ENCODE measurements at regions not wholly inside any gene's neighbourhood (a gene's known extent, or its start where the extent isn't known, plus 50 kb on each side); places are given as distances from the start of the nearest gene placed in this dataset.

DNA sequence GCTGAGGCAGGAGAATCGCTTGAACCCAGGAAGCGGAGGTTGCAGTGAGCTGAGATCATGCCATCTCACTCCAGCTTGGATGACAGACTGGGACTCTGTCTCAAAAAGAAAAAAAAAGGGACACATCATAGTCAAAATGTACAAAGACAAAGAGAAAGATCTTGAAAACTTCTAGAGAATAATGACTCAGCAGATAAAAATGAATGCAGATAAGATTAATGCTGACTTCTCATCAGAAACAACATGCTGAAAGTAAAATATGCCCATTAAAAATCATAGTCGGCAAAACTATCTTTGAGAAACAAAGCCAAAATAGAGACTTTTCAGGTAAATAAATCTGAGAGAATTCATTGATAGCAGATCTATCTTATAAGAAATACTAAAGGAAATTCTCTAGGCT lies 271.1 kb upstream of the GPR149 start:
- H3K27me3 ChIP-seq (ENCODE audit: control insufficient read depth, insufficient read depth, low read length) = no peaks in the 10 kb centered on the region
- no peak overlapping the region for H3K9ac ChIP-seq
- no peaks in the 10 kb centered on the region for H3K36me3 ChIP-seq (ENCODE audit: control insufficient read depth, insufficient read depth, low read length)
- H3K9me3 ChIP-seq (ENCODE audit: control insufficient read depth, low read length) = no peaks in the 10 kb centered on the region
- no peaks in the 10 kb centered on the region for H3K79me2 ChIP-seq
- no peaks in the 10 kb centered on the region for H3K4me1 ChIP-seq
- no peak overlapping the region for H2AFZ ChIP-seq
- H3K4me2 ChIP-seq (ENCODE audit: low read length) = no peak overlapping the region
- no peak overlapping the region for H3K4me3 ChIP-seq (ENCODE audit: low read depth, low read length)
- TF ChIP-seq, protein P1, sequence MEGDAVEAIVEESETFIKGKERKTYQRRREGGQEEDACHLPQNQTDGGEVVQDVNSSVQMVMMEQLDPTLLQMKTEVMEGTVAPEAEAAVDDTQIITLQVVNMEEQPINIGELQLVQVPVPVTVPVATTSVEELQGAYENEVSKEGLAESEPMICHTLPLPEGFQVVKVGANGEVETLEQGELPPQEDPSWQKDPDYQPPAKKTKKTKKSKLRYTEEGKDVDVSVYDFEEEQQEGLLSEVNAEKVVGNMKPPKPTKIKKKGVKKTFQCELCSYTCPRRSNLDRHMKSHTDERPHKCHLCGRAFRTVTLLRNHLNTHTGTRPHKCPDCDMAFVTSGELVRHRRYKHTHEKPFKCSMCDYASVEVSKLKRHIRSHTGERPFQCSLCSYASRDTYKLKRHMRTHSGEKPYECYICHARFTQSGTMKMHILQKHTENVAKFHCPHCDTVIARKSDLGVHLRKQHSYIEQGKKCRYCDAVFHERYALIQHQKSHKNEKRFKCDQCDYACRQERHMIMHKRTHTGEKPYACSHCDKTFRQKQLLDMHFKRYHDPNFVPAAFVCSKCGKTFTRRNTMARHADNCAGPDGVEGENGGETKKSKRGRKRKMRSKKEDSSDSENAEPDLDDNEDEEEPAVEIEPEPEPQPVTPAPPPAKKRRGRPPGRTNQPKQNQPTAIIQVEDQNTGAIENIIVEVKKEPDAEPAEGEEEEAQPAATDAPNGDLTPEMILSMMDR (IDR thresholded peaks at IDR 0.05) = no peak
- H3K27ac ChIP-seq = no peak overlapping the region

DNA sequence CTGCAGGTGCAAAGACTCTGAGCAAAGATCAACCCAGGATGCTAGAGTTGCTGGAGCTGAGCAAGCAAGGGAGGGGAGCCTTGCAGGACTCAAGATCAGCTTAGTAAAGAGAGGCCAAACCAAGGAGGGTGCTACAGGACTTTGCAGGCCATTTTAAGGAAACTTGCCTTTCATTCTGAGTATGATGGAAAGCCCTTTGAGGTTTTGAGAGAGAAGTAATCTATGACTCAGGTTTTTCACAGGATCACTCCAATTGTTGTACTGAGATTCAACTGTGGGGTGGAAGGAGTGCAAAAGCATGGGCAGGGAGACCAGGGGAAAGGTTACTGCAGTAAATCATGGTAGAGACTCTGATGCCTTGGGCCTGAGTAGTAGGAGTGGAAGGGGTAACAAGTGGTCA lies 260.4 kb upstream of the GPR149 start:
- H3K4me3 ChIP-seq (ENCODE audit: low read depth, low read length) = no peak overlapping the region
- no peaks in the 10 kb centered on the region for H3K27me3 ChIP-seq (ENCODE audit: control insufficient read depth, insufficient read depth, low read length)
- H3K27ac ChIP-seq = no peak overlapping the region
- no peaks in the 10 kb centered on the region for H3K36me3 ChIP-seq (ENCODE audit: control insufficient read depth, insufficient read depth, low read length)
- no peaks in the 10 kb centered on the region for H3K4me1 ChIP-seq
- H3K9ac ChIP-seq = no peak overlapping the region
- TF ChIP-seq, protein P1 (IDR thresholded peaks at IDR 0.05) = no peak
- H3K9me3 ChIP-seq (ENCODE audit: control insufficient read depth, low read length) = no peaks in the 10 kb centered on the region
- no peak overlapping the region for H2AFZ ChIP-seq
- H3K79me2 ChIP-seq = no peaks in the 10 kb centered on the region
- H3K4me2 ChIP-seq (ENCODE audit: low read length) = no peak overlapping the region

DNA sequence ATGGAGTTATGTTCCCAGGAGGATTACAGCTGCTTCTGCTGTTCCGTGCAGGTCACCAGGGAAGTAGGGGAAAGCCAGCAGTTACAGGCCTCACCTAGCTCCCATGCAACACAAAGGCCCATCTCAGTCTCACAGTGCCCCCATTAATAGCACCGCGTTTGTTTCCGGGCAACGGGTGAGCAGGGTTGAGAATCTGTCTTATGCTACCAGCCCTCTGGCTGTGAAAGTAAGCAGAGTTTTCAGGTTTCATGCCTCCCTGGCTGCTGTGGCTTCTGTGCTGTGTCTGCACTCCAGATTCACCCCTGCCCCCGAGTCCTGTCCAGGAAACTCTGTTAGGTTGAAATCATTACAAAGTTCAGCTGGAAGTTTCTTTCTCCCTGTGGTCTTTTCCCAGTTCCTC lies 254.4 kb upstream of the GPR149 start:
- H3K27ac ChIP-seq = no peak overlapping the region

DNA sequence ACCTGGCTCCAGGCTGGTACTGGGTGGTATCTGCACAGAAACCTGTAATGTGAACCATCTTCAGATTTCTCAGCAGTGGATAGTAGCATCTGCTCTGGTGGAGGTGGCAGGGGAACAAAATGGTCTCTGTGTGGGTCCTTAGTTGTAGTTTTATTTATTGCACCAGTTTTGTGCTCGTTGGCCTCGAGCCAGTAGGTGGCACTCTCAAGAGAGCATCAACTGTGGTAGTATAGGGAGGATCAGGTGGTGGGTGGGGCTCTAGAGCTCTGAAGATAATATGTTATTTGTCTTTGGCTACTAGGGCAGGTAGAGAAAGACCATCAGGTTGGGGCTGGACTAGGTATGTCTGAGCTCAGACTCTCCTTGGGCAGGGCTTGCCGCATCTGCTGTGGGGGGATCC lies 254.0 kb upstream of the GPR149 start:
- Histone ChIP-seq H3K4me2 (ENCODE audit: low read length) (no peak overlapping the region), H3K27me3 (ENCODE audit: control insufficient read depth, insufficient read depth, low read length) (no peaks in the 10 kb centered on the region), H3K36me3 (ENCODE audit: control insufficient read depth, insufficient read depth, low read length) (no peaks in the 10 kb centered on the region), H3K4me1 (no peaks in the 10 kb centered on the region), H3K27ac (no peak overlapping the region), H3K79me2 (no peaks in the 10 kb centered on the region), H3K4me3 (ENCODE audit: low read depth, low read length) (no peak overlapping the region), H3K9ac (no peak overlapping the region), H3K9me3 (ENCODE audit: control insufficient read depth, low read length) (no peaks in the 10 kb centered on the region), H2AFZ (no peak overlapping the region)
- TF ChIP-seq, protein P1 (IDR thresholded peaks at IDR 0.05) = no peak

More for the DNA sequence above, 254.4 kb upstream of the GPR149 start:
- Histone ChIP-seq H3K9me3 (ENCODE audit: control insufficient read depth, low read length) (no peaks in the 10 kb centered on the region), H3K9ac (no peak overlapping the region), H3K36me3 (ENCODE audit: control insufficient read depth, insufficient read depth, low read length) (no peaks in the 10 kb centered on the region), H2AFZ (no peak overlapping the region), H3K27me3 (ENCODE audit: control insufficient read depth, insufficient read depth, low read length) (no peaks in the 10 kb centered on the region), H3K4me1 (no peaks in the 10 kb centered on the region), H3K4me2 (ENCODE audit: low read length) (no peak overlapping the region), H3K4me3 (ENCODE audit: low read depth, low read length) (no peak overlapping the region), H3K79me2 (no peaks in the 10 kb centered on the region)
- TF ChIP-seq, protein P1 (IDR thresholded peaks at IDR 0.05) = no peak

DNA sequence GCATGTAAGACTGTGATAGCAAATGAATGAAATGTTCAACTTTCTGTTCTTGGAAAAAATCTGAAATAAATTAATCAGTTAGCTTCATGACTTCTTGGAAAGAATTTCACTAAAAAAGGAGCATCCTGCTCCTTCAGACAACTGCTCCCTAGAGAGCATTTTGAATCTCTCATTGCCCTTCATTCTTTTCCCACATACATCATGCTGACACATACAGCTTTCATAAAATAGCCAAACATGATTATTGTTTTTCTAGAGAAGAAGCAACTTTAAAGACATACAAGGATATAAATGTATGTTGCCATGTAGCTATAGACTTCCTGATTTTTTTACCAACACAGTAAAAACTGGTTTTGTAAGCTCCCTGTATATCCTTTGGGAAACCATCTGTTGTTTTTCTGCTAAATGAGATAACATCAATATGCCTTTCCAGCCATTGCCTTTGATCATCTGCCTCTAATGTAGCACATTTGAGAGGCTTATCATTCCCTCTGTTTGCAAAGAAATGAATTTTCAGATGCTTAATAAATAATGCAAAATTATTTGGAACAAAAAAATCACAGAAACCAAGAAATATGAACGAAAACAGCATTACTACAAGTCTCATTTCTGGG lies 248.2 kb upstream of the GPR149 start:
- Histone ChIP-seq H2AFZ (no peak overlapping the region), H3K9ac (no peak overlapping the region), H3K9me3 (ENCODE audit: control insufficient read depth, low read length) (no peaks in the 10 kb centered on the region), H3K4me2 (ENCODE audit: low read length) (no peak overlapping the region), H3K4me3 (ENCODE audit: low read depth, low read length) (no peak overlapping the region), H3K27me3 (ENCODE audit: control insufficient read depth, insufficient read depth, low read length) (no peaks in the 10 kb centered on the region), H3K79me2 (no peaks in the 10 kb centered on the region), H3K4me1 (no peaks in the 10 kb centered on the region), H3K36me3 (ENCODE audit: control insufficient read depth, insufficient read depth, low read length) (no peaks in the 10 kb centered on the region), H3K27ac (no peak overlapping the region)
- TF ChIP-seq, protein P1 (IDR thresholded peaks at IDR 0.05) = no peak

All from parathyroid adenoma (tissue), 2 donors.